Panc1 (cell line): ENCODE measurements at regions not wholly inside any gene's neighbourhood (a gene's known extent, or its start where the extent isn't known, plus 50 kb on each side); places are given as distances from the start of the nearest gene placed in this dataset.

ENCODE experiments used
- CTCF ChIP-seq: fragments of 450-650 bp; IDR thresholded peaks from 2 replicates; pipeline ENCODE4 v1.5.1; 2017; ENCODE audit warnings: mild to moderate bottlenecking
- REST ChIP-seq, 2 experiments: IDR thresholded peaks; 2 replicates each; pipeline ENCODE4 v1.6.1; 2011 to 2012; ENCODE audit warnings: low read depth in 2 of 2, control low read depth in 1 of 2, low read length in 1 of 2, mild to moderate bottlenecking in 1 of 2, moderate library complexity in 1 of 2; ENCODE audit not compliant: insufficient read depth in 1 of 2
- SIN3A ChIP-seq: IDR thresholded peaks from 2 replicates; pipeline ENCODE4 v1.6.1; 2012; ENCODE audit warnings: low read depth, mild to moderate bottlenecking, low read length, moderate library complexity, borderline replicate concordance; ENCODE audit not compliant: insufficient read depth

- TF ChIP-seq CTCF (no peak), REST (IDR thresholded peaks at IDR 0.05; ENCODE audit: insufficient read depth in 1 of 2, low read depth in 2 of 2, low read length in 1 of 2) (no peak), SIN3A (no peak)
Measured at GRCh38 chr6:51167468-51167867, 348.8 kb downstream of the TFAP2B start.
